ENCODE measurements at regions not wholly inside any gene's neighbourhood (a gene's known extent, or its start where the extent isn't known, plus 50 kb on each side); places are given as distances from the start of the nearest gene placed in this dataset.
"Not testable (repeated sequence)": the region's sequence is repeated elsewhere in the genome, so short reads cannot be mapped to it uniquely, and the experiment has no call there.

DNA sequence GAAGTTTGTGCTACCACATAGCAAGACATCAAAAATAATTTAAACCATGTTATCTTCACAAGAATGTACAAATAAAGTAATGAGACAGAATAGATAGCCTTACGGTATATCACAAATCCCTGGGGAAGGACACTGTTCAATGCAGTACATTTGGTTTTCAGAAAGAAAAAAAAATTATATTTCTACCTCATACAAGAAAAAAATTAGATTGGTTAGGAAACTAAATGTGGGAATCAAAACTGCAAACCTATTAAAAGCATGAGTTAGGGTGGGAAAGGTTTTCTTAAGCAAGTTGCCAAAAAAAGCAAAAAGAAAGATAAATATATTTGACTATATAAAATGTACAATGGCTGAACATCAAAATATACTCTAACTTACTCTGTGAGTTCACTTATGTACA is 201.9 kb upstream of the NREP start:
- no peaks in the 10 kb centered on the region for H3K79me2 ChIP-seq (ENCODE audit: insufficient read depth, low read length)
- H3K27ac ChIP-seq (ENCODE audit: low read depth, low read length): peak overlapping the region; percentile 67
- TF ChIP-seq, protein P1, sequence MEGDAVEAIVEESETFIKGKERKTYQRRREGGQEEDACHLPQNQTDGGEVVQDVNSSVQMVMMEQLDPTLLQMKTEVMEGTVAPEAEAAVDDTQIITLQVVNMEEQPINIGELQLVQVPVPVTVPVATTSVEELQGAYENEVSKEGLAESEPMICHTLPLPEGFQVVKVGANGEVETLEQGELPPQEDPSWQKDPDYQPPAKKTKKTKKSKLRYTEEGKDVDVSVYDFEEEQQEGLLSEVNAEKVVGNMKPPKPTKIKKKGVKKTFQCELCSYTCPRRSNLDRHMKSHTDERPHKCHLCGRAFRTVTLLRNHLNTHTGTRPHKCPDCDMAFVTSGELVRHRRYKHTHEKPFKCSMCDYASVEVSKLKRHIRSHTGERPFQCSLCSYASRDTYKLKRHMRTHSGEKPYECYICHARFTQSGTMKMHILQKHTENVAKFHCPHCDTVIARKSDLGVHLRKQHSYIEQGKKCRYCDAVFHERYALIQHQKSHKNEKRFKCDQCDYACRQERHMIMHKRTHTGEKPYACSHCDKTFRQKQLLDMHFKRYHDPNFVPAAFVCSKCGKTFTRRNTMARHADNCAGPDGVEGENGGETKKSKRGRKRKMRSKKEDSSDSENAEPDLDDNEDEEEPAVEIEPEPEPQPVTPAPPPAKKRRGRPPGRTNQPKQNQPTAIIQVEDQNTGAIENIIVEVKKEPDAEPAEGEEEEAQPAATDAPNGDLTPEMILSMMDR (IDR thresholded peaks at IDR 0.05; ENCODE audit: extremely low read depth, low read depth, low read length): no peak
- H3K27me3 ChIP-seq (ENCODE audit: insufficient read depth, low read length): no peaks in the 10 kb centered on the region
- H3K4me2 ChIP-seq (ENCODE audit: insufficient read depth, low read length): no peak overlapping the region
- no peak overlapping the region for H3K4me3 ChIP-seq (ENCODE audit: insufficient read depth, low read length)
- no peaks in the 10 kb centered on the region for H3K36me3 ChIP-seq (ENCODE audit: insufficient read depth, low read length)
- no peak for DNase-seq (ENCODE audit: insufficient read length, low spot score, missing footprints)
- no peaks in the 10 kb centered on the region for H4K20me1 ChIP-seq (ENCODE audit: insufficient read depth, low read length)
- H2AFZ ChIP-seq (ENCODE audit: low read length): no peak overlapping the region
- peaks cover 57% of the 10 kb centered on the region for H3K4me1 ChIP-seq (ENCODE audit: insufficient read depth, low read length)
- H3K9me3 ChIP-seq (ENCODE audit: low read depth, low read length): no peaks in the 10 kb centered on the region

DNA sequence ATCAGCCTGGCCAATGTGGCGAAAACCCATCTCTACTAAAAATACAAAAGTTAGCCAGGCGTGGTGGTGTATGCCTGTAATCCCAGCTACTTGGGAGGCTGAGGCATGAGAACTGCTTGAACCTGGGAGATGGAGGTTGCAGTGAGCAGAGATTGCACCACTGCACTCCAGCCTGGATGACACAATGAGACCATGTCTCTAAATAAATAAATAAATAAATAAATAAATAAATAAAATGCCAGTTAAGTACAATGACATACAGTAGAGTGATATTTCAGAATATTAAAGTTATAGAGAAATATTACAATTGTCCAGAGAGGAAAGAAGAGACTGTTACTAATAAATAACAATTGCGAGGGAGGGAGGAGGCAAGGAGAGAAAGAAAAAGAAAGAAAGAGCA is 199.8 kb upstream of the NREP start:
- not testable (repeated sequence) for H3K4me2 ChIP-seq (ENCODE audit: insufficient read depth, low read length); H3K9me3 ChIP-seq (ENCODE audit: low read depth, low read length); DNase-seq (ENCODE audit: insufficient read length, low spot score, missing footprints); H2AFZ ChIP-seq (ENCODE audit: low read length); H3K4me3 ChIP-seq (ENCODE audit: insufficient read depth, low read length); H3K27ac ChIP-seq (ENCODE audit: low read depth, low read length); H3K36me3 ChIP-seq (ENCODE audit: insufficient read depth, low read length); H4K20me1 ChIP-seq (ENCODE audit: insufficient read depth, low read length); H3K27me3 ChIP-seq (ENCODE audit: insufficient read depth, low read length); H3K79me2 ChIP-seq (ENCODE audit: insufficient read depth, low read length)
- peaks cover 68% of the 10 kb centered on the region for H3K4me1 ChIP-seq (ENCODE audit: insufficient read depth, low read length)

DNA sequence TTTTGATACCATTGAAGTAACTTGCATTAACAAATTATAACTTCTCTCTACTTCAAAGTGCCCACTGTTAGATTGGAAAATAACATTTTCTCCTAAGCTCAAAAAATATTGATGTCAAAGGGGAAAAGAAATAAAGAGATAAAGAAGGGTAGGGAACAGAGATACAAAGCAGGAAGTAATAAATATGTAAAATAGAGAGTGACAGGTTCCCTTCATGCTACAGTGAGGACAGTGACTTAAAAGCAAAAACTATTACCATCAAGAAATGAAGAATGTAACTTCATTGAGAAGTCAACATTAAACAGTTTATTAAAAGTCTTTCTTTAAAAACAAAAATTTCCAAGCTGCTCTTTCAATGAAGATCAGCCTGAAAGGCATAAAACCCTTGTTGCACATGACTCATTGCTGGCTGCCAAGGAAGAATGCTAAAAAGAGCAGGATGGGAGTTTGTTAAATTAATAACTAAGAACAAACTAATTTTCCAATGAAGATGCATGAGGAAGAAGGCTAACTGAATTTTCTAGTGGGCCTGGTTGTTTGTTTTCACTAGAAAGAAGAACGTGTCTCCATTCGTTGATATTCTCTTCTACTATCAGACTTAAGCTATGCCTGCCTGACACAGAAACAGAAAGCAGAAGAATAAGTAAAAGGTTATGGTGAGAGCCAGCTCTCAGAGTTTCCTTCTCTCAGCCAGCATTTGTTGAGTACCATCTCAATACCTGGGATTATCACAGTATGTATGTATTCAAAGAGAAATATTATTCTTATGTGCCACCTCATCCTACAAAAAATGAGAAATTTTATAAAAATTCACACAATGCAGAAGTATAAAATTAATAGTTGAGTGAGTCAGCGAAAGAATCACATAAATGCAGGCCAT is 197.8 kb upstream of the NREP start:
- H3K9me3 ChIP-seq (ENCODE audit: low read depth, low read length): no peaks in the 10 kb centered on the region
- H3K4me3 ChIP-seq (ENCODE audit: insufficient read depth, low read length): no peak overlapping the region
- peak overlapping the region; percentile 12 for H2AFZ ChIP-seq (ENCODE audit: low read length)
- TF ChIP-seq, protein P1 (IDR thresholded peaks at IDR 0.05; ENCODE audit: extremely low read depth, low read depth, low read length): no peak
- H3K27me3 ChIP-seq (ENCODE audit: insufficient read depth, low read length): no peaks in the 10 kb centered on the region
- H3K27ac ChIP-seq (ENCODE audit: low read depth, low read length): peak overlapping the region; percentile 96
- peaks cover 55% of the 10 kb centered on the region for H3K4me1 ChIP-seq (ENCODE audit: insufficient read depth, low read length)
- H3K4me2 ChIP-seq (ENCODE audit: insufficient read depth, low read length): peak overlapping the region; percentile 27
- no peak for DNase-seq (ENCODE audit: insufficient read length, low spot score, missing footprints)
- H4K20me1 ChIP-seq (ENCODE audit: insufficient read depth, low read length): no peaks in the 10 kb centered on the region
- no peaks in the 10 kb centered on the region for H3K79me2 ChIP-seq (ENCODE audit: insufficient read depth, low read length)
- H3K36me3 ChIP-seq (ENCODE audit: insufficient read depth, low read length): no peaks in the 10 kb centered on the region

DNA sequence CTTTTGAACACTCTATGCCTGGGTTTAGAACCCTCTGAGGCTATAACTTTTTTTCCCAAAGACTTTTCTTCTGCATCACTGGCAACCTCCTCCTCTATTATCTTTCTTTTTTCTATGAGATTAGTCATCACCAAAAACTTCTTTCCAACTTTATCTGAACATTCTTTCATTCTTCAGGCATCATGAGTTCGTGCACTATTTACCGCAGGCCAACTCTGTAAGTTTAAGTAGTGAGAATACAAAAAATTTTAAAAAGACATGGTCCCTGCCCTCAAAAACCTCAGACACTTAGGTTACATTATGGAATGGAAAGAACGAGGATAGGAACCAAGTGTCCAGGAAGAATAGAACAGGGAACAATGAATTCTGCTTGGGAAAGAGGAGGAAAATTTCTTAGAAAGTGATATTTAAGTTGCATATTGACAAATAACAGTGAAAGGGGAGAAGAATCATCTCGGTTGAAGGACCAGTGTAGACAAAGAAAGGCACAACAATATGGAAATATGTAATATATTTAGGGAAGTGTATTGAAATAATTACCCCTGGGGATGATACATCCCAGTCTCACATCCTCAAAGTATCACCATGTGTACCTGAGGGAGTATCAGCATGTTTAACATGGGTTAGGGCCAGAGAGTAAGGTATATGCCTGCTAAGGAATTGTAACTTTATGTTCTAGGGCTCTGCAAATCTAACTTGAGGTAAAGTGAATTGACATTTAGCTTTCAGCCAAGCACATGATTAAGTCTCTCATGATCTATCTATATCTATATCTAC is 196.5 kb upstream of the NREP start:
- H3K4me1 ChIP-seq (ENCODE audit: insufficient read depth, low read length): peaks cover 48% of the 10 kb centered on the region
- H3K9me3 ChIP-seq (ENCODE audit: low read depth, low read length): no peaks in the 10 kb centered on the region
- no peaks in the 10 kb centered on the region for H3K27me3 ChIP-seq (ENCODE audit: insufficient read depth, low read length)
- no peaks in the 10 kb centered on the region for H3K79me2 ChIP-seq (ENCODE audit: insufficient read depth, low read length)
- TF ChIP-seq, protein P1 (IDR thresholded peaks at IDR 0.05; ENCODE audit: extremely low read depth, low read depth, low read length): no peak
- H3K36me3 ChIP-seq (ENCODE audit: insufficient read depth, low read length): no peaks in the 10 kb centered on the region
- no peak overlapping the region for H3K4me3 ChIP-seq (ENCODE audit: insufficient read depth, low read length)
- H3K4me2 ChIP-seq (ENCODE audit: insufficient read depth, low read length): peak overlapping the region; percentile 5
- DNase-seq (ENCODE audit: insufficient read length, low spot score, missing footprints): no peak
- no peaks in the 10 kb centered on the region for H4K20me1 ChIP-seq (ENCODE audit: insufficient read depth, low read length)
- peak overlapping the region; percentile 96 for H3K27ac ChIP-seq (ENCODE audit: low read depth, low read length)
- no peak overlapping the region for H2AFZ ChIP-seq (ENCODE audit: low read length)
